Keratinocyte (primary cell): ENCODE measurements at regions not wholly inside any gene's neighbourhood (a gene's known extent, or its start where the extent isn't known, plus 50 kb on each side); places are given as distances from the start of the nearest gene placed in this dataset.

Experiments
- CTCF ChIP-seq, 3 experiments: IDR thresholded peaks in 1 of 3; conservative IDR thresholded peaks in 1 of 3; optimal IDR thresholded peaks in 1 of 3; 2 replicates in 2 of 3; 3 replicates in 1 of 3; pipeline versions ENCODE3 to v1.5.1; 2011; ENCODE audit warnings: low read length in 3 of 3, mild to moderate bottlenecking in 3 of 3, moderate library complexity in 2 of 3, control low read depth in 1 of 3, inconsistent platforms in 1 of 3; ENCODE audit not compliant: insufficient read depth in 2 of 3; ENCODE audit errors: extremely low read depth in 1 of 3
- EZH2 ChIP-seq: IDR thresholded peaks from one replicate; pipeline ENCODE4 v1.6.1; 2012; ENCODE audit warnings: inconsistent platforms, mild to moderate bottlenecking, low read length, moderate library complexity

DNA sequence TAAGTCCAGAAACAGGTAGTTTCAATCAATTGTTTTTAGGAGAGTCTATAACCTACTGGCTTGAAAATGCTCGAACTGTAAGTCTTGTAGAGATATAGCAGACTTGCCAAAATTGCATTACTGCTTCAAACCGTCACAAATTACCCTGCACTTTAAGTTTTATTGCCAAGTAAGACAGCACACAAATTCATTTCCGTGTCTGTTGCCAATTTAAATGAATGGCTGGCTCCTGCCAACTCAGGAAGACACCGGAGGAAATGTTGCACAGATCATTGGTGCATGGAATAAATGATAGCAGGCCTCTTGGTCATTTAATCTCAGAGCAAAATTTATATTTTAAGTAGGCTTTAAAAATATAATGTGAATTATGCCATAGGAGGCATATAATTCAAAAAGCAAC, 438.1 kb downstream of the HACE1 start:
- TF ChIP-seq CTCF (optimal IDR thresholded peaks at IDR 0.05 in 1 of 3, IDR thresholded peaks at IDR 0.05 in 1 of 3, conservative IDR thresholded peaks at IDR 0.05 in 1 of 3; ENCODE audit: extremely low read depth in 1 of 3, insufficient read depth in 2 of 3, low read length in 3 of 3), result no peak
- TF ChIP-seq EZH2, result no peak
